Omental fat pad (tissue), 3 donors: ENCODE measurements at regions not wholly inside any gene's neighbourhood (a gene's known extent, or its start where the extent isn't known, plus 50 kb on each side); places are given as distances from the start of the nearest gene placed in this dataset.
"Not testable (repeated sequence)": the region's sequence is repeated elsewhere in the genome, so short reads cannot be mapped to it uniquely, and the experiment has no call there.

Experiments used
- ATAC-seq: fragments of 150-250 bp; one replicate; pipeline ENCODE4 v1.9.1; 2016; ENCODE audit warnings: mild to moderate bottlenecking, moderate library complexity; ENCODE audit not compliant: low FRiP score
- DNase-seq: peaks from one replicate; pipeline ENCODE4 v3.0.0-alpha.2; 2019; ENCODE audit warnings: low spot score
- CTCF ChIP-seq, 3 donors: fragments of 450-650 bp; IDR thresholded peaks; one replicate each; pipeline ENCODE4 v1.5.1; 2016 to 2017; ENCODE audit warnings: antibody characterized with exemption in 3 of 3, mild to moderate bottlenecking in 3 of 3, moderate library complexity in 2 of 3

- ATAC-seq (no peak), DNase-seq (no peak)
- TF ChIP-seq CTCF (IDR thresholded peaks at IDR 0.05) = no peak
These were observed 984.9 kb upstream of the AUTS2 start for GRCh38 chr7:68613405-68613804.

- no peak for TF ChIP-seq CTCF (IDR thresholded peaks at IDR 0.05)
- ATAC-seq = no peak
- DNase-seq = no peak
These were observed 984.4 kb upstream of the AUTS2 start for GRCh38 chr7:68613897-68614296.

DNA sequence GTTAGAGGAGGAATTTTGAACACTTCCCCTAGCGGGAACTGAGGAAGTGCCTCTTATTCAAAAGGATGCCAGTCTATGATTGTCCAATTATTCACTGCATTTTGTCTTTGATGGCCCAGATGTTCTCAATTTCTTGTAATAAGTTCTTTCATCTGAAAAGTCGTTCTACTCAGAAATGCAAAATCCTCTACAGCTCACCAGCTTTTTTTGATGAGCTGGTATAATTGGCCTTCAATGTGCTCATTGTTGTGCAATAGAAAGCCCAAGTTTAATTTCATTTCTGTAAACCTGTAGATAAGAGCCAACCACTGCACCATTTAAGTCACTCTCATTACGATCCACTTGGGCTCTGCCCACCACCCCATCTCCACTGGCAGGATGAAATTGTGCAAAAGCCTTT, 978.7 kb upstream of the AUTS2 start:
- no peak for DNase-seq
- ATAC-seq = no peak
- TF ChIP-seq CTCF (IDR thresholded peaks at IDR 0.05) = no peak

DNA sequence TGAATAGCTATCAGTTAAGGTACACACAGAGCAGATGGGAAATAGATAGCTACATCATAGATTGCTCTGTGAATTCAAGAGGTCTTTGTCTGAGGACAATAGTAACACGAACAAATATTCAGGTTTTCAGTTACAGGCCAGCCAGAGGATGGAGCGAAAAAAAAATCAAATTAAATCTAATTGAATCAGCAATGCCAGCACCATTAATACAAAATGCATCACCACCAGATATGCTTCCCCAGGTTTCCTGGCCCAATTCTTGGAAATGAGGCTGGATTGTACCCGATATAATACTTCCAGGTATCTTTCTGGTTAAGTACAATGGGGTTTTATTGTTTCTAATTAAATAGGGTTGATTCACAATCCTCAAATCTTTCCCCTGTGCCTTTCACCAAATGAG, 975.8 kb upstream of the AUTS2 start:
- DNase-seq (no peak), ATAC-seq (no peak)
- TF ChIP-seq CTCF (IDR thresholded peaks at IDR 0.05) = no peak

DNA sequence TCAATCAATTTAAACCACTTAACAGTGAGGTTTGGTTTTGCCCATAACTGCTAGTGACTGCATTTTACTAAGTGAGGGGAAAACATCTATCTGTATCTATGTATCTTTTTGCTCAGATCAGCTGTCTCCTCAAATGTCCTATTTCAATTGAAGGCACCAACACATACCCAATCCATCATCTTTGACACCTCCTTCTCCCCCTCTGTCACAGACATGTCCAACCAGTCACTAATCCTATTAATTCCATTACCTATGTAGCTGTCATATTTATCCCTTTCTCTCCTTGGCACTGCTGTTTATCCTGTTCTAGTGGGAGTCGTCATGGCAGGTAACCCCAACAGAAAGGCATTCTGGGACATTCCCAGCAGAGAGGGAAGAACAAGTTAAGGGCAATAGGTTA, 975.2 kb upstream of the AUTS2 start:
- TF ChIP-seq CTCF (IDR thresholded peaks at IDR 0.05) = no peak
- DNase-seq = no peak
- no peak for ATAC-seq

- ATAC-seq (no peak), DNase-seq (no peak)
- TF ChIP-seq CTCF (IDR thresholded peaks at IDR 0.05) = no peak
These were observed 970.9 kb upstream of the AUTS2 start for GRCh38 chr7:68627247-68627864.

DNA sequence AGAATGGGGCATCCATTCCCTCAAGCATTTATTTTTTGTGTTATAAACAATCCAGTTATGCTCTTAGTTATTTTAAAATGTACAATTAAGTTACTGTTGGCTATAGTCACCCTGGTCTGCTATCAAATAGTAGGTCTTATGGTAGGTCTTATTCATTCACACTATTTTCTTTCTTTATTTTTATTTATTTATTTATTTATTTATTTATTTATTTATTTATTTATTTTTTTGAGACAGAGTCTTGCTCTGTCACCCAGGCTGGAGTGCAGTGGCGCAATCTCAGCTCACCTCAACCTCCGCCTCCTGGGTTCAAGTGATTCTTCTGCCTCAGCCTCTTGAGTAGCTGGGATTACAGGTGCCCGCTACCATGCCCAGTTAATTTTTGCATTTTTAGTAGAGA, 967.4 kb upstream of the AUTS2 start:
- ATAC-seq, DNase-seq: not testable (repeated sequence)

DNA sequence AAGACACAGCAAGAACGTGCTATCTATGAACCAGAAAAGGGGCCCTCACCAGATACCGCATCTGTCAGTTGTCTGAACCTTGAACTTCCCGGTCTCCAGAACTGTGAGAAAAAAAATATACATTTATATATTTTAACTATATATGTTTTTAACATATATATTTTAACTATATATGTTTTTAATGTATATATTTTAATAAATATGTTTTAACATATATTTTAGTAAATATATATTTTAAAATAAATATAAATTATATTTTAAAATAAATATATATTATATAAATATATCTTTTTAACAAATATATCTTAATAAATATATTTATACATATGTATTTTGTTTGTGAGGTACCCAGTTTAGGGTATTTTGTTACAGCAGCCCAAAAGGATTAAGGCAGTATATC, 958.2 kb upstream of the AUTS2 start:
- DNase-seq (no peak), ATAC-seq (no peak)
- no peak for TF ChIP-seq CTCF (IDR thresholded peaks at IDR 0.05)
